ENCODE measurements at regions not wholly inside any gene's neighbourhood (a gene's known extent, or its start where the extent isn't known, plus 50 kb on each side); places are given as distances from the start of the nearest gene placed in this dataset.

GRCh38 chr11:109554951-109555350, 133.0 kb downstream of the C11orf87 start:
- no peak for DNase-seq (ENCODE audit: low read depth in 2 of 2)

GRCh38 chr11:109564241-109564640, 142.3 kb downstream of the C11orf87 start:
- no peak for DNase-seq (ENCODE audit: low read depth in 2 of 2)

- no peak for DNase-seq (ENCODE audit: low read depth in 2 of 2)
Measured at GRCh38 chr11:109582470-109582869, 160.5 kb downstream of the C11orf87 start.

- DNase-seq (ENCODE audit: low read depth in 2 of 2), result no peak
Measured at GRCh38 chr11:109584001-109584972, 162.3 kb downstream of the C11orf87 start.

- DNase-seq (ENCODE audit: low read depth in 2 of 2), result no peak
Measured at GRCh38 chr11:109586789-109587188, 164.8 kb downstream of the C11orf87 start.

GRCh38 chr11:109590782-109591181, 168.8 kb downstream of the C11orf87 start:
- DNase-seq (ENCODE audit: low read depth in 2 of 2), result no peak

GRCh38 chr11:109597336-109597735, 175.3 kb downstream of the C11orf87 start:
- DNase-seq (ENCODE audit: low read depth in 2 of 2), result no peak

- no peak for DNase-seq (ENCODE audit: low read depth in 2 of 2)
Measured at GRCh38 chr11:109604481-109605400, 182.8 kb downstream of the C11orf87 start.

- no peak for DNase-seq (ENCODE audit: low read depth in 2 of 2)
Measured at GRCh38 chr11:109606256-109606655, 184.3 kb downstream of the C11orf87 start.

- no peak for DNase-seq (ENCODE audit: low read depth in 2 of 2)
Measured at GRCh38 chr11:109609454-109610185, 187.6 kb downstream of the C11orf87 start.

GRCh38 chr11:109612496-109612895, 190.5 kb downstream of the C11orf87 start:
- no peak for DNase-seq (ENCODE audit: low read depth in 2 of 2)

GRCh38 chr11:109619498-109619897, 197.5 kb downstream of the C11orf87 start:
- no peak for DNase-seq (ENCODE audit: low read depth in 2 of 2)

GRCh38 chr11:109629734-109630133, 207.7 kb downstream of the C11orf87 start:
- DNase-seq (ENCODE audit: low read depth in 2 of 2), result no peak

- no peak for DNase-seq (ENCODE audit: low read depth in 2 of 2)
Measured at GRCh38 chr11:109641549-109641948, 219.6 kb downstream of the C11orf87 start.

GRCh38 chr11:109644152-109644551, 222.2 kb downstream of the C11orf87 start:
- DNase-seq (ENCODE audit: low read depth in 2 of 2), result no peak

- DNase-seq (ENCODE audit: low read depth in 2 of 2), result no peak
Measured at GRCh38 chr11:109648804-109649203, 226.8 kb downstream of the C11orf87 start.

GRCh38 chr11:109654091-109654490, 232.1 kb downstream of the C11orf87 start:
- DNase-seq (ENCODE audit: low read depth in 2 of 2), result no peak

- no peak for DNase-seq (ENCODE audit: low read depth in 2 of 2)
Measured at GRCh38 chr11:109658190-109658589, 236.2 kb downstream of the C11orf87 start.

GRCh38 chr11:109667719-109668118, 245.7 kb downstream of the C11orf87 start:
- no peak for DNase-seq (ENCODE audit: low read depth in 2 of 2)

GRCh38 chr11:109668973-109669634, 247.1 kb downstream of the C11orf87 start:
- no peak for DNase-seq (ENCODE audit: low read depth in 2 of 2)

- DNase-seq (ENCODE audit: low read depth in 2 of 2), result no peak
Measured at GRCh38 chr11:109677231-109677630, 255.2 kb downstream of the C11orf87 start.
